ENCODE measurements at regions not wholly inside any gene's neighbourhood (a gene's known extent, or its start where the extent isn't known, plus 50 kb on each side); places are given as distances from the start of the nearest gene placed in this dataset.

DNA sequence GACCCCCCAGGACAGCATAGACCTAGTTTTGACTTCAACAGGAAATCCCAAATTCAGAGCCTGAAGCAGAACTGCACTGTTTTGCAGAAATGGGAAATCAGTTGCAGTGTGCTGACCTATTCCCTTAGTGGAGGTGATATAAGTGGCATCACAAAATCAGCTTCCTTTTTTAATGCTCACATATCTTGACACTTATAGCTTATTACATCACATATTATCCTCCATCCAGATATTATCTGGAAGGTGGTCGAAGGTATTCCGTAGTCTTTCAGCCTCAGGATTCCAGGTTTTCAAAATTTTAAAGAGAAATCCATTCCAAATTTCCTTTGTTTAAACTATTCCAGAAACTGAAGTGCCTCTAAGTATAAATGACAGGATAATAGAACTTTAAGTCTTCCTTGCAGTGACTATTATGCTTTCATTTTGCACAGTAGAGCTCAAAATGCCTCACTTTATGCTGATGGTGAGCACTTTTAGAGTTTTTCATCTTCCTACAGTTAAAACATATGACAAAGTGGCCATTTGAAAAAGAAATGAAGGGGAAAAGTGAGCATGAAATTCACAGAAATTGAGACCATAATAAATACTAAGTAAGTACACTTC lies 106.4 kb upstream of the DPYD start:
- TF ChIP-seq, protein P1, sequence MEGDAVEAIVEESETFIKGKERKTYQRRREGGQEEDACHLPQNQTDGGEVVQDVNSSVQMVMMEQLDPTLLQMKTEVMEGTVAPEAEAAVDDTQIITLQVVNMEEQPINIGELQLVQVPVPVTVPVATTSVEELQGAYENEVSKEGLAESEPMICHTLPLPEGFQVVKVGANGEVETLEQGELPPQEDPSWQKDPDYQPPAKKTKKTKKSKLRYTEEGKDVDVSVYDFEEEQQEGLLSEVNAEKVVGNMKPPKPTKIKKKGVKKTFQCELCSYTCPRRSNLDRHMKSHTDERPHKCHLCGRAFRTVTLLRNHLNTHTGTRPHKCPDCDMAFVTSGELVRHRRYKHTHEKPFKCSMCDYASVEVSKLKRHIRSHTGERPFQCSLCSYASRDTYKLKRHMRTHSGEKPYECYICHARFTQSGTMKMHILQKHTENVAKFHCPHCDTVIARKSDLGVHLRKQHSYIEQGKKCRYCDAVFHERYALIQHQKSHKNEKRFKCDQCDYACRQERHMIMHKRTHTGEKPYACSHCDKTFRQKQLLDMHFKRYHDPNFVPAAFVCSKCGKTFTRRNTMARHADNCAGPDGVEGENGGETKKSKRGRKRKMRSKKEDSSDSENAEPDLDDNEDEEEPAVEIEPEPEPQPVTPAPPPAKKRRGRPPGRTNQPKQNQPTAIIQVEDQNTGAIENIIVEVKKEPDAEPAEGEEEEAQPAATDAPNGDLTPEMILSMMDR (conservative IDR thresholded peaks at IDR 0.05; ENCODE audit: low read depth, low read length): no peak
- no peak for DNase-seq (ENCODE audit: low read depth)
- no peak overlapping the region for H3K4me3 ChIP-seq (ENCODE audit: low read depth, low read length)

DNA sequence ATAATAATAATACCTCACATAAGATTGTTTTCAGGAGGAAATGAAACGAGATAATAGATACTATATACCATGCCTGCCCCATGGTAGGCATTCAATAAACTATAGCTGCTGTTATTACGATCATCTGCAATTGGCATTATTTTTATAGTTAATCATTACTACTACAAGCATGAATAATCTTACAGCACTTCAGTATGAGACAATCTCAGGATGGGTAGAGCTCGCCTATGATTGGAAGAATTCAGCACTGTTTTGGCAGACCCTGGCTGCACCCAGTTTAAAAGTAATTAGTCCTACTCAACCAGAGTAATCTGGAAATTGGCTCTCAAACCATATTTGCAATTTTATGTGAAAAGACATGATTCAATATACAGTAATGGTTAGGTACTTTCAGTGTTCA lies 105.0 kb upstream of the DPYD start:
- no peak for DNase-seq (ENCODE audit: low read depth)
- TF ChIP-seq, protein P1 (conservative IDR thresholded peaks at IDR 0.05; ENCODE audit: low read depth, low read length): no peak
- H3K4me3 ChIP-seq (ENCODE audit: low read depth, low read length): no peak overlapping the region

DNA sequence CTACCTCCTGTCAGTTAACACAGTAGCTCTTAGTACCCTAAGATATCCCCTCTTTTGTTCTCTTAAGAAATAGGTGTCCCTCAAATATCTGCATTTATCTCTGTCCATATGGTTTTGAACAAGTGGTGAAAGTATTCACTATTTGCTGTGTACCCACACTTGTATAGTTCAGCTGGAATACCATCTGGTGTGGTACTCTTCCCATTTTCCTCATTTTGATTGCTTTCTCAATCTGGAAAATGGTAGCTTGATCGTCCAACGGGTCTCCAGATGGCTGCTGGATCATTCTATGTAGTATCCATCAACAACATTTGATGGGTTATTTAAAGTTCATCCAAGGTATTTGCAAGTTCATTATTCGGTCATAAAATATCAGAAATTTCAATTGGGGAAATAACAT lies 100.3 kb upstream of the DPYD start:
- TF ChIP-seq, protein P1 (conservative IDR thresholded peaks at IDR 0.05; ENCODE audit: low read depth, low read length): no peak
- no peak overlapping the region for H3K4me3 ChIP-seq (ENCODE audit: low read depth, low read length)
- no peak for DNase-seq (ENCODE audit: low read depth)

DNA sequence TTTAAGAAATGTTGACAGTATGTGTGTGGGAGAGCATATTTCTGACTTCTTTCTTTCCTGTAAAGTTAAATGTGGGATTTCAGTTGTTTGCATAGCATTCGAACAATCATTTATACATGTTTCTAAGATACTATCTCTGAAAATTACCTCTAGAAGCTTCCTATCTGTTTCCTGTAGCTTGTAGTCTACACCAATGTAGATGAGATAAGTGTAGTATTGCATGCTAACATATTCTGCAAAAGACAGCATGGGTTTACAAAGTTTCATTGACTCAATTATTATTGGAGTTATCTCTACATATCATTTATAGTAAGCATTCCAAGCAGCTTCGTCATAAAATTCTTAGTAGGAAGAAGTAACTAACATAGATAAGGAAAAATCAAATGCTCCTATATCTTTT lies 98.9 kb upstream of the DPYD start:
- TF ChIP-seq, protein P1 (conservative IDR thresholded peaks at IDR 0.05; ENCODE audit: low read depth, low read length): no peak
- no peak for DNase-seq (ENCODE audit: low read depth)
- H3K4me3 ChIP-seq (ENCODE audit: low read depth, low read length): no peak overlapping the region

DNA sequence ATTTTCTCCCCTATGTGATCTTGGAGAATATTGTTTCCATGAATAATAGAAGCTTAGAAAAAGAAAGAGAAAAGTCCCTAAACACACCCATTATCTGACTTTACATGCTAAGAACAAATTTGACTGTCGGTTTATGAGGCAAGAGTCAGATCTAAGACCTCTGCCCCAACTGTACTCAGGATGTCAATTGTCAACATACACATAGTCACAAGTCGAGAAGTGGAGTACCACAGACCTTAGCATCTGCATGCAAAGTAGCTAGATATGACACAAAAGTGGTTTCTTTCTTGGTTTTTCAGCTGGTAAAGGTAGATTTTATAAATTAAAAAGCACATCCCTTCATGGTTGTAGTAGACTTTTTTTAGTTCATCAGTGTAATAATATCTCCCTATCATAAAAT lies 97.2 kb upstream of the DPYD start:
- TF ChIP-seq, protein P1 (conservative IDR thresholded peaks at IDR 0.05; ENCODE audit: low read depth, low read length): no peak
- no peak for DNase-seq (ENCODE audit: low read depth)

DNA sequence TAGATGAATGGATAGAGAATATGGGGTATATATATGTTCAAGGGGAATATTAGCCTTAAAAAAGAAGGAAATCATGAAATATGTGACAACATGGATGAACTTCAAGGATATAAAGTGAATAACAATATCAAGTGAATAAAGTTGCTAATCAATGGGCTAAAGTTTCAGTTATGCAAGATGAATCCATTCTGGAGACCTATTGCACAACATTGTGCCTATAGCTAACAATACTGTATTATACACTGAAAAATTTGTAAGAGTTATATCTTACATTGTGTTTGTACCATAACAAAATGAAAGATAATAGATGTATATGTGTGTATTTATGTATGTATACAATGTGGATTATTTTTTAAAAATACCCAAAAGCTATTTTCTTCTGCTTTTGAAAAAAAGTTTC lies 96.3 kb upstream of the DPYD start:
- TF ChIP-seq, protein P1 (conservative IDR thresholded peaks at IDR 0.05; ENCODE audit: low read depth, low read length): no peak
- DNase-seq (ENCODE audit: low read depth): no peak
- no peak overlapping the region for H3K4me3 ChIP-seq (ENCODE audit: low read depth, low read length)

More for the DNA sequence above, 97.2 kb upstream of the DPYD start:
- H3K4me3 ChIP-seq (ENCODE audit: low read depth, low read length): no peak overlapping the region

DNA sequence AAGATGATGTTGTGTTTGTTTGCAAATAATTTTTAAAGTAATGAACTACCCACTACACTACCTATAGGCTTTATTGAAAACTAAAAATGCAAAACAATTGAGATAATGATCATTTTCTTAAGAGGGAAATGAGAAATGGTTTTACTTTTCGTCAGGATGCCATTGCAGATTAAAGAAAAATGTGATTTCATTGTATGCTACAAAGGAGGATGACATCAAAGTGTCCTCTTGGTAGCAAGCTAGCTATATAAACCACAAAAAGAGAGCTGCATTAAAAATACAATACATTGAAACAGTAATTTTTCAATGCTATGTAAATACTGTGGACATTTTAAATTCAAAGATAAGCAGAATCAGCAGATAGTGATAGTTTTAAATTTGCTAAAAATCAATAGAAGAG lies 87.5 kb upstream of the DPYD start:
- TF ChIP-seq, protein P1 (conservative IDR thresholded peaks at IDR 0.05; ENCODE audit: low read depth, low read length): no peak

More for the DNA sequence above, 87.5 kb upstream of the DPYD start:
- no peak for DNase-seq (ENCODE audit: low read depth)
- no peak overlapping the region for H3K4me3 ChIP-seq (ENCODE audit: low read depth, low read length)

Measured in epithelial cell of proximal tubule (primary cell).